TTC549 (cell line): ENCODE measurements at regions not wholly inside any gene's neighbourhood (a gene's known extent, or its start where the extent isn't known, plus 50 kb on each side); places are given as distances from the start of the nearest gene placed in this dataset.

Experiments
- FAIRE-seq: peaks from 2 replicates; lab custom pipeline; 2012; peaks lifted over from hg19 to GRCh38; lab: Jason Lieb, UNC

- FAIRE-seq, result no peak
Measured at GRCh38 chr14:40899435-40899834, 707.2 kb upstream of the LRFN5 start.

- no peak for FAIRE-seq
Measured at GRCh38 chr14:40894846-40895245, 711.8 kb upstream of the LRFN5 start.

- FAIRE-seq, result no peak
Measured at GRCh38 chr14:40889126-40889525, 717.5 kb upstream of the LRFN5 start.

- FAIRE-seq, result no peak
Measured at GRCh38 chr14:40887912-40888311, 718.8 kb upstream of the LRFN5 start.

- FAIRE-seq, result no peak
Measured at GRCh38 chr14:40870252-40870651, 736.4 kb upstream of the LRFN5 start.

- no peak for FAIRE-seq
Measured at GRCh38 chr14:40859055-40859454, 747.6 kb upstream of the LRFN5 start.

- FAIRE-seq, result no peak
Measured at GRCh38 chr14:40855343-40855742, 751.3 kb upstream of the LRFN5 start.

- FAIRE-seq, result no peak
Measured at GRCh38 chr14:40850191-40850590, 756.5 kb upstream of the LRFN5 start.

GRCh38 chr14:40847480-40847879 lies 759.2 kb upstream of the LRFN5 start:
- FAIRE-seq, result no peak

GRCh38 chr14:40842816-40843215 lies 763.9 kb upstream of the LRFN5 start:
- FAIRE-seq, result no peak

GRCh38 chr14:40841886-40842285 lies 764.8 kb upstream of the LRFN5 start:
- no peak for FAIRE-seq

GRCh38 chr14:40838601-40839000 lies 768.1 kb upstream of the LRFN5 start:
- no peak for FAIRE-seq

- no peak for FAIRE-seq
Measured at GRCh38 chr14:40806471-40806870, 800.2 kb upstream of the LRFN5 start.

GRCh38 chr14:40796168-40796567 lies 810.5 kb upstream of the LRFN5 start:
- FAIRE-seq, result no peak

GRCh38 chr14:40784860-40785259 lies 821.8 kb upstream of the LRFN5 start:
- FAIRE-seq, result no peak

GRCh38 chr14:40762685-40763084 lies 844.0 kb upstream of the LRFN5 start:
- FAIRE-seq, result no peak

GRCh38 chr14:40762177-40762576 lies 844.5 kb upstream of the LRFN5 start:
- FAIRE-seq, result no peak

- no peak for FAIRE-seq
Measured at GRCh38 chr14:40760704-40761103, 846.0 kb upstream of the LRFN5 start.

GRCh38 chr14:40758076-40758475 lies 848.6 kb upstream of the LRFN5 start:
- no peak for FAIRE-seq

GRCh38 chr14:40757376-40757950 lies 849.2 kb upstream of the LRFN5 start:
- FAIRE-seq, result no peak

- FAIRE-seq, result no peak
Measured at GRCh38 chr14:40733206-40733605, 873.5 kb upstream of the LRFN5 start.

- no peak for FAIRE-seq
Measured at GRCh38 chr14:40727107-40727506, 879.6 kb upstream of the LRFN5 start.

- no peak for FAIRE-seq
Measured at GRCh38 chr14:40713387-40713786, 893.3 kb upstream of the LRFN5 start.

- no peak for FAIRE-seq
Measured at GRCh38 chr14:40697231-40697630, 909.4 kb upstream of the LRFN5 start.

GRCh38 chr14:40694023-40694422 lies 912.7 kb upstream of the LRFN5 start:
- FAIRE-seq, result no peak
